ENCODE measurements at regions not wholly inside any gene's neighbourhood (a gene's known extent, or its start where the extent isn't known, plus 50 kb on each side); places are given as distances from the start of the nearest gene placed in this dataset.

- TF ChIP-seq CTCF (IDR thresholded peaks at IDR 0.05) (no peak), EZH2 (IDR thresholded peaks at IDR 0.05; ENCODE audit: borderline replicate concordance, insufficient read depth, low read depth, low read length, poor library complexity, severe bottlenecking) (no peak)
These were observed 87.8 kb upstream of the GUCY1A1 start for GRCh38 chr4:155578726-155579370.
